Uterus (tissue), 3 donors: ENCODE measurements at regions not wholly inside any gene's neighbourhood (a gene's known extent, or its start where the extent isn't known, plus 50 kb on each side); places are given as distances from the start of the nearest gene placed in this dataset.

Experiments used
- DNase-seq, 2 donors: peaks; one replicate each; pipeline ENCODE4 v3.0.0-alpha.2; 2019 to 2020
- H3K27ac ChIP-seq, 2 donors: fragments of 200-600 bp; sonication (generic); 1 replicate in 1 of 2; 2 replicates in 1 of 2; pipeline ENCODE4 v1.5.1; 2016 to 2018
- H3K27me3 ChIP-seq, 2 donors: fragments of 200-600 bp; sonication (generic); one replicate each; pipeline ENCODE4 v1.5.1; 2018 to 2019; ENCODE audit warnings: control low read depth in 1 of 2
- H3K36me3 ChIP-seq, 2 donors: fragments of 200-600 bp; sonication (generic); one replicate each; pipeline ENCODE4 v1.5.1; 2019; ENCODE audit warnings: control low read depth in 1 of 2
- H3K4me1 ChIP-seq, 2 donors: fragments of 200-600 bp; sonication (generic); one replicate each; pipeline ENCODE4 v1.5.1; 2018 to 2019; ENCODE audit warnings: control low read depth in 1 of 2
- H3K4me3 ChIP-seq, 2 donors: fragments of 200-600 bp; sonication (generic); 1 replicate in 1 of 2; 2 replicates in 1 of 2; pipeline ENCODE4 v1.5.1; 2018 to 2019; ENCODE audit warnings: mild to moderate bottlenecking in 1 of 2
- H3K9me3 ChIP-seq, 2 donors: fragments of 200-600 bp; sonication (generic); one replicate each; pipeline ENCODE4 v1.5.1; 2019; ENCODE audit warnings: control low read depth in 1 of 2
- POLR2A ChIP-seq, 2 donors: fragments of 450-650 bp; IDR thresholded peaks; one replicate each; pipeline ENCODE4 v1.6.1; 2016; ENCODE audit warnings: antibody characterized with exemption in 2 of 2, mild to moderate bottlenecking in 1 of 2, moderate library complexity in 1 of 2
- intact Hi-C: fragments of 100-400 bp; cut with DNase I; formaldehyde crosslinking; loops from one replicate; pipeline ENCODE4 v1.15.1; 2023; ENCODE audit warnings: low total_unique reads
- TF ChIP-seq, protein P1 (sequence below), 4 experiments: fragments of 200-600 bp in 2 of 4; fragments of 450-650 bp in 2 of 4; sonication (generic) in 2 of 4; IDR thresholded peaks; one replicate each; pipeline ENCODE4 v1.5.1; 2016 to 2019; ENCODE audit warnings: antibody characterized with exemption in 4 of 4, mild to moderate bottlenecking in 2 of 4, moderate library complexity in 1 of 4
- donor health status: DM: yes; HTN: yes; CAD: no.

DNA sequence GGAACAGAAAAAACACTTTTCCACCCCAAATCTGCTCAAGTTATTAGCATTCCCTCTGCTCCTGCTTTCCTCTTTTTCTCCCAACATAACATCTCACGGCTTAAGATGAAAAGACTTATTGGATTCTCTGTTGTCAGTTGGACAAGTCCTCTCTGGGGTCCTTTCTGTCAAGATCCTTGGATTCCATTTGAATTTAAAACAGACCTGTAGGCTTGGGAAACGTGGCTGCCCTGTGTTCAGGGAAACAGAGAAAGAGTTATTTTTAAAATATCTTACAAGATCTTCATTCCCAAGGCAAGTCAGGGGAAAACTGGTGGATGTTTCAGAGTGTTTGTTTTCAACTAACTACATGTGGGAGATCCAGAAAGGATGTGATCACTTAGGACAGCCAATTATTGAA lies 322.9 kb downstream of the SAMD5 start:
- H3K4me3 ChIP-seq: no peak overlapping the region
- H3K27me3 ChIP-seq: no peaks in the 10 kb centered on the region
- H3K4me1 ChIP-seq: no peaks in the 10 kb centered on the region
- no peak for DNase-seq
- TF ChIP-seq POLR2A (IDR thresholded peaks at IDR 0.05): no peak
- TF ChIP-seq, protein P1, sequence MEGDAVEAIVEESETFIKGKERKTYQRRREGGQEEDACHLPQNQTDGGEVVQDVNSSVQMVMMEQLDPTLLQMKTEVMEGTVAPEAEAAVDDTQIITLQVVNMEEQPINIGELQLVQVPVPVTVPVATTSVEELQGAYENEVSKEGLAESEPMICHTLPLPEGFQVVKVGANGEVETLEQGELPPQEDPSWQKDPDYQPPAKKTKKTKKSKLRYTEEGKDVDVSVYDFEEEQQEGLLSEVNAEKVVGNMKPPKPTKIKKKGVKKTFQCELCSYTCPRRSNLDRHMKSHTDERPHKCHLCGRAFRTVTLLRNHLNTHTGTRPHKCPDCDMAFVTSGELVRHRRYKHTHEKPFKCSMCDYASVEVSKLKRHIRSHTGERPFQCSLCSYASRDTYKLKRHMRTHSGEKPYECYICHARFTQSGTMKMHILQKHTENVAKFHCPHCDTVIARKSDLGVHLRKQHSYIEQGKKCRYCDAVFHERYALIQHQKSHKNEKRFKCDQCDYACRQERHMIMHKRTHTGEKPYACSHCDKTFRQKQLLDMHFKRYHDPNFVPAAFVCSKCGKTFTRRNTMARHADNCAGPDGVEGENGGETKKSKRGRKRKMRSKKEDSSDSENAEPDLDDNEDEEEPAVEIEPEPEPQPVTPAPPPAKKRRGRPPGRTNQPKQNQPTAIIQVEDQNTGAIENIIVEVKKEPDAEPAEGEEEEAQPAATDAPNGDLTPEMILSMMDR (IDR thresholded peaks at IDR 0.05): no peak
- no peaks in the 10 kb centered on the region for H3K36me3 ChIP-seq
- H3K27ac ChIP-seq: no peak overlapping the region
- H3K9me3 ChIP-seq: no peaks in the 10 kb centered on the region
- intact Hi-C loops: no loop called here

DNA sequence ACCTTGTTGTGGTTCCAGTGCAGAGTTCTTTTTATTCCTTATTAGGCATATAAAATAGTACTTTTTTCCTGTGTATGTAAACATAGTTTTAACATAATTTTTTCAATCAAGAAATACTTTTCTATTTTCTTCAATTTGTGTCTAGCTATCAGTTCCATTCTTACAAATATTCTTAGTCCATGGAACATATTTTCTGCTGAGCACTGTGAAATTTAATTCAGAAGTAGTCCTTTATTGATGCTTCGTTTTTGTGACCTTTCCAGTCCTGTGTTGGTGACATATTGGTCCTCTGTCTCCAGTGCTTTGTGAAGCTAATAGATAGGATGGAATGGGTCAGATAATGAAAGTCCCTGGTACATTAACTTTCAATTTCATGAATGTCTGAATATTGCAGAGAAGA lies 325.1 kb downstream of the SAMD5 start:
- DNase-seq: no peak
- no peaks in the 10 kb centered on the region for H3K36me3 ChIP-seq
- no peaks in the 10 kb centered on the region for H3K4me1 ChIP-seq
- TF ChIP-seq POLR2A (IDR thresholded peaks at IDR 0.05): no peak
- TF ChIP-seq, protein P1 (IDR thresholded peaks at IDR 0.05): no peak
- no peaks in the 10 kb centered on the region for H3K9me3 ChIP-seq
- no peaks in the 10 kb centered on the region for H3K27me3 ChIP-seq
- H3K4me3 ChIP-seq: no peak overlapping the region
- intact Hi-C loops: no loop called here
- no peak overlapping the region for H3K27ac ChIP-seq

DNA sequence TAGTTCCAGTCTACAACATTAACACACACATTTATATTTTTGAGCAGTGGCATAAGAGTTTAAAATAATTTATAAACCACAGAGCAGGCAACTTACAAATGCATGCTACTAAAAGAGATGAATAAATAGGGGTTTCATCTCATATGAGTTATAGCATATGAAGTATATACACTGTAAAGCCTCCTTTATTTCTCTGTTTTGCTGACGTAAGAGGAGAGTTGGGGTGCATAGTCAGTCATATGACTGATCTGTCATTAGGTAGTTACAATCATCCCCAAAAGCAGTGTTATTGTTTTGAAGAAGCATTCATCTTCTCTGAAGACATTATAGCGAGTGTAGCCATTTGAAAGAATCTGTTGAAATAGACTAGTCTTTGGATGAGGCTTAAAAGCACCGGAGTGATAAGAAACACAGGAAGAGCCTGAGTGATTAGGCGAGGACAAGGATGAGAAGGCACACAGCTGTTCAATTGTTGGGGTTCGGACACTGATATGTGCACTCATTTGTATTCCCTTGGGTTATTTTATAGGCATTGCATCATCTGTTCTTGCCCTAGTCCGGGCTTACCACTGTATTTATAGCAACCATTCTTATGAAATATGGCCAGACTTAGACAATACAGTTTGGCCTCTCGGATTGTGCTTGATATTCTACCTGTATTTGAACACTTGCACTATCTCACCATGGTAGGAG lies 325.7 kb downstream of the SAMD5 start:
- Histone ChIP-seq H3K27me3 (no peaks in the 10 kb centered on the region), H3K27ac (no peak overlapping the region), H3K4me1 (no peaks in the 10 kb centered on the region), H3K9me3 (no peaks in the 10 kb centered on the region), H3K36me3 (no peaks in the 10 kb centered on the region), H3K4me3 (no peak overlapping the region)
- TF ChIP-seq, protein P1 (IDR thresholded peaks at IDR 0.05): no peak
- TF ChIP-seq POLR2A (IDR thresholded peaks at IDR 0.05): no peak
- no peak for DNase-seq
- intact Hi-C loops: no loop called here

DNA sequence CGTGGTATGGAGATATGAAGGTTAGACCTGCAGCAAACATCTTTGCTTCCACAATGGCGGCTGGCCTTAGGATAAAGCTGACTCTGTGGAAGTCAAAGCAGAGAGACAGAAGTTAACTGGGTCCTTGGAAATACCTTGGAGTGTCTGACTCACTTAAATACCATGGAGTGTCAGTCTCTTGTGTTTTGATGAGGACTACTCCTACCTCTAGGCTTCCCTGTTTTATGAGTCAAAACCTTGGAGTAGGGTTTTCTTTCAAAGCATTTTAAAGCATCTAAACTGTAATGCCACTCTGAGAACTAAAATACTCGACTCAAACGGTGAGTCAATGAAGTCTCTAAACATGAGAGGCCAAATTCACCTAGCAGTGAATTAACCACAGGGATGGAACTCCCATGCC lies 329.1 kb downstream of the SAMD5 start:
- no peak for TF ChIP-seq POLR2A (IDR thresholded peaks at IDR 0.05)
- TF ChIP-seq, protein P1 (IDR thresholded peaks at IDR 0.05): no peak
- no peak for DNase-seq
- H3K4me1 ChIP-seq: no peaks in the 10 kb centered on the region
- intact Hi-C loops: no loop called here
- H3K9me3 ChIP-seq: no peaks in the 10 kb centered on the region
- no peaks in the 10 kb centered on the region for H3K36me3 ChIP-seq
- H3K4me3 ChIP-seq: no peak overlapping the region
- no peak overlapping the region for H3K27ac ChIP-seq
- no peaks in the 10 kb centered on the region for H3K27me3 ChIP-seq

DNA sequence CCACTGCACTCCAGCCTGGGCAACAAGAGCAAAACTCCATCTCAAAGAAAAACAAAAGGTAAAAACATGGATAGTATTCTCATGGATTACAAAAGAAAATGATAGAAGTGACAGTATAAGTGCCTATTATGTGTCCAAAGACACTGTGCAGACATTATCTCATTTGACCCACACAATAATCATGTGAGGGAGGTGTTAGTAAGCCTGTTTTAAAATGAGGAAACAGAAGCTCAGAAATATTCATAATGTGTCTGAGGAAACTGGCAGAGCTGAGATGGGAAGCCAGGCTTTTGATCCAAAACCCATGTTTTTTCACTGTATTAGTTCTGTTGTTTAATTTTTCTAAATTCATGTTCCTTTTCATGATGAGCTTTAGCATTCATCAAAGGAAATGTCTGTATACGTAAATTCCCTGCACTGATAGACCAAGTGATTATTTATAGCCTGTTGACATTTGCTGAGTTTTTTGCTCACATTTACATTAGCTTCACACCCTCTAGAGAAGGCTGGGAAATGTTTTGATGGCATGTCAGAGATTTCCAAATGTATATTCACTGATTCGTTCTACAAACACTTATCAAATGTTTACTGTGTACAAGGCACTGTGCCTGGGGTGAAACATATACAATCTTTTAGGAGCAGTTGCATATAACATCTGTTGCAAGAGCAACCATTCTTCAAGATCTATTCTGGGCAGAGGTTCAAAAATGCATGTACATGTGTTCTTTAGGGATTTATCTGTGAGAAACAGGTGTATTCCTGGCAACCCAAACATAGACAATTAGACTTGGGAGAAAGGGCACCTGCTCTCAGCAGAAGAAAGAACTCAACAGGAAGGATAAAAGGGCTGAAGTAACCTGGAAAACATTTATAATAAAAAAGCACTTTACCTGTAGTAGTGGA lies 331.5 kb downstream of the SAMD5 start:
- Histone ChIP-seq H3K27me3 (no peaks in the 10 kb centered on the region), H3K27ac (no peak overlapping the region), H3K4me3 (no peak overlapping the region), H3K36me3 (no peaks in the 10 kb centered on the region), H3K9me3 (no peaks in the 10 kb centered on the region), H3K4me1 (no peaks in the 10 kb centered on the region)
- TF ChIP-seq, protein P1 (IDR thresholded peaks at IDR 0.05): no peak
- no peak for TF ChIP-seq POLR2A (IDR thresholded peaks at IDR 0.05)
- intact Hi-C loops: no loop called here
- DNase-seq: no peak
